ENCODE measurements at regions not wholly inside any gene's neighbourhood (a gene's known extent, or its start where the extent isn't known, plus 50 kb on each side); places are given as distances from the start of the nearest gene placed in this dataset.

GRCh38 chr5:116773926-116774325 is 199.3 kb upstream of the SEMA6A start:
- no peak overlapping the region for H3K27ac ChIP-seq (ENCODE audit: insufficient read depth, low read depth, low read length)
- H3K4me3 ChIP-seq (replicated peaks in 1 of 3; ENCODE audit: insufficient read depth in 1 of 3, low read depth in 1 of 3, low read length in 3 of 3) = no peak overlapping the region
- no peaks in the 10 kb centered on the region for H3K4me1 ChIP-seq (ENCODE audit: control insufficient read depth, extremely low read depth, insufficient read depth, low read length)
- dilution Hi-C loops (cut with MboI; ENCODE audit: extremely low pct_ligation_motif_present, low sequenced_read_pairs) (no loop called here), intact Hi-C loops (cut with micrococcal nuclease) (no loop called here)
- TF ChIP-seq MAX (IDR thresholded peaks at IDR 0.05; ENCODE audit: insufficient read depth, insufficient read length) = no peak
- no peak for TF ChIP-seq GATA2 (IDR thresholded peaks at IDR 0.05; ENCODE audit: insufficient read depth, insufficient read length, low read depth, low read length)
- no peak for TF ChIP-seq EZH2 (IDR thresholded peaks at IDR 0.05; ENCODE audit: borderline replicate concordance, low read depth, low read length, severe bottlenecking)
- no peak for TF ChIP-seq POLR2AphosphoS5 (IDR thresholded peaks at IDR 0.05; ENCODE audit: insufficient read depth, low read depth, low read length)
- no peak for TF ChIP-seq POLR2A (IDR thresholded peaks at IDR 0.05; ENCODE audit: low read depth, low read length)
- no peaks in the 10 kb centered on the region for H3K27me3 ChIP-seq (ENCODE audit: control insufficient read depth in 2 of 2, insufficient read depth in 2 of 2, low read length in 2 of 2)
- ChIA-PET CTCF (no interaction called here), POLR2A (no interaction called here)
- BruUV-seq (replicated peaks) = no TSS peak
- DNase-seq (ENCODE audit: low read depth, low spot score) = no peak
- no peak overlapping the region for H3K4me2 ChIP-seq (ENCODE audit: insufficient read depth, low read length)
- H3K9me3 ChIP-seq (replicated peaks; ENCODE audit: control insufficient read depth, insufficient read depth, low read length) = no peaks in the 10 kb centered on the region
- no peak for FAIRE-seq
- H3K79me2 ChIP-seq (ENCODE audit: control insufficient read depth, insufficient read depth, low read length) = no peaks in the 10 kb centered on the region
- no peaks in the 10 kb centered on the region for H3K36me3 ChIP-seq (ENCODE audit: control insufficient read depth in 2 of 2, extremely low read depth in 1 of 2, insufficient read depth in 2 of 2, low read length in 2 of 2)
- H4K20me1 ChIP-seq (replicated peaks; ENCODE audit: control insufficient read depth, extremely low read depth, insufficient read depth, low read length) = no peaks in the 10 kb centered on the region
- no peak overlapping the region for H3K9ac ChIP-seq (replicated peaks; ENCODE audit: extremely low read depth, insufficient read depth, low read length)
- no peaks in the 10 kb centered on the region for H3K9me1 ChIP-seq (replicated peaks; ENCODE audit: control insufficient read depth, extremely low read depth, insufficient read depth, low read length)
- H2AFZ ChIP-seq (ENCODE audit: low read depth, low read length) = no peak overlapping the region

GRCh38 chr5:116772806-116773205 is 198.2 kb upstream of the SEMA6A start:
- H3K9me1 ChIP-seq (replicated peaks; ENCODE audit: control insufficient read depth, extremely low read depth, insufficient read depth, low read length) = no peaks in the 10 kb centered on the region
- TF ChIP-seq EZH2 (IDR thresholded peaks at IDR 0.05; ENCODE audit: borderline replicate concordance, low read depth, low read length, severe bottlenecking) = no peak
- H2AFZ ChIP-seq (ENCODE audit: low read depth, low read length) = no peak overlapping the region
- FAIRE-seq (no peak), DNase-seq (ENCODE audit: low read depth, low spot score) (no peak)
- H4K20me1 ChIP-seq (replicated peaks; ENCODE audit: control insufficient read depth, extremely low read depth, insufficient read depth, low read length) = no peaks in the 10 kb centered on the region
- no peaks in the 10 kb centered on the region for H3K36me3 ChIP-seq (ENCODE audit: control insufficient read depth in 2 of 2, extremely low read depth in 1 of 2, insufficient read depth in 2 of 2, low read length in 2 of 2)
- no peaks in the 10 kb centered on the region for H3K9me3 ChIP-seq (replicated peaks; ENCODE audit: control insufficient read depth, insufficient read depth, low read length)
- dilution Hi-C loops (cut with MboI; ENCODE audit: extremely low pct_ligation_motif_present, low sequenced_read_pairs) (no loop called here), intact Hi-C loops (cut with micrococcal nuclease) (no loop called here)
- no peaks in the 10 kb centered on the region for H3K79me2 ChIP-seq (ENCODE audit: control insufficient read depth, insufficient read depth, low read length)
- no TSS peak for BruUV-seq (replicated peaks)
- POLR2A ChIA-PET = no interaction called here
- no peaks in the 10 kb centered on the region for H3K4me1 ChIP-seq (ENCODE audit: control insufficient read depth, extremely low read depth, insufficient read depth, low read length)
- no peaks in the 10 kb centered on the region for H3K27me3 ChIP-seq (ENCODE audit: control insufficient read depth in 2 of 2, insufficient read depth in 2 of 2, low read length in 2 of 2)
- H3K4me2 ChIP-seq (ENCODE audit: insufficient read depth, low read length) = no peak overlapping the region
- no peak overlapping the region for H3K9ac ChIP-seq (replicated peaks; ENCODE audit: extremely low read depth, insufficient read depth, low read length)
- no peak overlapping the region for H3K4me3 ChIP-seq (replicated peaks in 1 of 3; ENCODE audit: insufficient read depth in 1 of 3, low read depth in 1 of 3, low read length in 3 of 3)
- H3K27ac ChIP-seq (ENCODE audit: insufficient read depth, low read depth, low read length) = no peak overlapping the region
- CTCF ChIA-PET = no interaction called here
